Hematopoietic multipotent progenitor cell treated with erythropoietin and hydrocortisone succinate and interleukin-3 and kit ligand, for 15 days (in vitro differentiated cells): ENCODE measurements at regions not wholly inside any gene's neighbourhood (a gene's known extent, or its start where the extent isn't known, plus 50 kb on each side); places are given as distances from the start of the nearest gene placed in this dataset.

Source experiments
- DNase-seq: peaks from one replicate; pipeline ENCODE4 v3.0.0-alpha.2; 2015; ENCODE audit warnings: low spot score

DNA sequence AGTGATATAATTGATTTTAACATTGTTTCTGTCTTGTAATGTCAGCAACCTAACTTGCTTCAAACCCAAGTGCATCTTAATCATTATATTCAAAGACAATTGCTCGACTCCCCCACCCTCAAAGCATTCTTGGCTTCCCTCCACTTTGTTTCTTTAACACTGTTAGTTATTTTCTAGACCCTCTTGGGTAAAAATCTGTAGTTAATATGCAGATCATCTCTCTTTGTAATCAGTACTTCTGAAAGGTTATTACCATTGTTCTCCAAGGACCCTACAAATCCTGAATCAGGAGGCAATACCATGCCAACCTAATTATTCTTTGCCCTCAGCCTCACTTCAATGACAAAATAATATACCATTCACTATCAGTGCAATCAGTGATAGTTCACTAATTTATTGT lies 1075.7 kb downstream of the AMY1C start:
- no peak for DNase-seq

DNA sequence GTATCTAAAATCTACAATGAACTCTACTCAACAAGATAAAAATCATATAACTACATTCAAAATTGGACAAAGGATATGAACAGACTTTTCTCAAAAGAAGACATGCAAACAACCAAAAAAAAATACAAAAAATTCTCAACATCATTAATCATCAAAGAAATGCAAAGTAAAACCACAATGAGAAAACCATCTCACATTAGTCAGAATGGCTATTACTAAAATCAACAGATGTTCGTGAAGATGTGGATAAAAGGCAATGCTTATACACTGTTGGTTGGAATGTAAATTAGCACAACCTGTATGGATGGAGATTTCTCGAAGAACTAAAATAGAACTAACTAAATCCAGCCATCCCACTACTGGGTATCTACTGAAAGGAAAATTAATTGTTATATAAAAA lies 1080.8 kb downstream of the AMY1C start:
- DNase-seq: no peak

DNA sequence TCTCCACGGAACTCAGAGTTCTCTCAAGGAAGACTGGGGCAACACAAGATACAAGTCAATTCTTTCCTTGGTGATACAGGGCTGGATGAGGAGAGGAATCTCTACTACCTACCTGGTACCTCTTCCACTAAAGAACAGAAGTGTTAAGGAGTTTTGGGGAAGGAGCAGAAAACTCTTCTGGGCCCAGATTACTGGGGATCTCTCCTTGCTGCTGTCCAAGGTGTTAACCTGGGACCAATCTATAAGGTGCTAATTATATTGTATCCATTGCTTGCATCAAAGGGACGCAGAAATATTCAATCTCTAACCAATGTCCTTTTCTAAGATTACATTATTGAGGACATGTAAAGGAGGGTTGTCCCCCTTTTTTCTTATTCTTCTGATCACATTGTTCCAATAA lies 1102.5 kb downstream of the AMY1C start:
- no peak for DNase-seq

DNA sequence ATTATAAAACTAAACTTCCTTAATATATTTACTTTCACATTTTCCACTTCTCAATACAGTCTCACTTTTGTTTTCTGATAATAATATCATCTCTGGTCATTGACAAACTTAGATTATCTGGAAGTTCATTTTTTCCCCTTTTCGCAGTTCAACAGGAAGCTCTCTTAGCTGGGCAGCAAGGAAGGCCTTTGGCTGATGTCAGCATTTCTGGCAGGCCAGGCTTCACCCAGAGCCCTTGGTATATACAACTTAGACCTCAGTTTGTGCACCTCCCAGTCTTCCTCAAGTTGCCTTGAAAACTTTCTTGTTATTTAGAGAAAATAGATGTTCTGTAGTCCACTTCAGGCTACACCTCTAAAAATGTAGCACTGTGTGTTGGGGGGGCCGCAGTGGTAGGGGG lies 1103.6 kb downstream of the AMY1C start:
- no peak for DNase-seq

DNA sequence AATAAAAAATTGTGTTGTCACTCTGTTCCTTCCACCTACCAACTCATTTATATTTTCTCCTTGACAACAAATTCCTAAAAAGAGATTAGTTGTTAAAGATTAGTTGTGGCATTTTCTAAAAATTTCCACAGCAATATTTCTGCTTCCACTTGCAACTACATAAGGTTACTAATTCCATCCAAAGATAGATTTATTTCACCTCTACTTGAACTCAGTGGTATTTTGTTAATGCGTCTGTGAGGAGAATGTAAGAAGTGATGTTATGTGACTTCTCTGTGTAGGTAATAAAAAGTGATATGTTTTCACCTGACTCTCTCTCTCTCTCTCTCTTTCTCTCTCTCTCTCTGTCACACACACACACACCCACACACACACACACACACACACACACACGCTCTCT lies 1104.8 kb downstream of the AMY1C start:
- DNase-seq: no peak

DNA sequence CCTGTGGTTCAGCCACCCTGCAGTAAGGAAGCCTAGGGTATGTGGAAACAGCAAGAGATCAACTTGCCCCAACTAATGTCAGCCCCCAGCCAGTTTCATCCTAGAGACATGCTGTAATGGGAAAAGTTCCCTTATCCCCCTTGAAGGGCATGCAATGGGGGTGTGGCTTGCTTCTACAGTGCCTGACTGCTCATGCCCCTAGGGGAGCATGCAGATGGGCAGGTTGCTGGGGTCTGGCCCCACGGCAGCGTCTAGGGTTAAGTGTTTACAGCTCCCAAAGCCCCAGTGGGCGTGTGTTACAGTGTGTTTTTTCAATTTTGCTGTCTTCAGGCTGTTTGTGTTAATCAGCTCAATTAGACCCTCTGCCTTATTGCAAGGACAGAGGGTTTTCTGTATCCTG lies 1105.9 kb downstream of the AMY1C start:
- DNase-seq: no peak

DNA sequence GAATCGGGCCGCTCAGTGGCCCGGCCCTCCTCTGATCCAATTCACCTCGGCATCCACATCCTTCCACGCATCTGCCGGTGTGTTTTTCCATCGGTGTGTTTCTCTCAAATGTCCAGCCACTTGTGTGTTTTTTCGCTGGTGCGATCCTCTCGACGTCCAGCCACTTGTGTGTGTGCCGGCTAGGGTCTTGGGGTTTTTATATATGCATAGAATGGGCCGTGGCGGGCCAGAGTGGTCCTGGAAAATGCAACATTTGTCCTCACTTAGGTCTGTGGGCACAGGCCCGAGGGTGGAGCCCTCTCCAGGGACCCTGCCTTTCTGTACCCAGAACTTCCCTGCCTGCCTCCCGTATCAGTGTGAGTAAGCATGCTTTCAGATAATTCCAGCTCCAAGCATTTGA lies 1106.4 kb downstream of the AMY1C start:
- DNase-seq: no peak

DNA sequence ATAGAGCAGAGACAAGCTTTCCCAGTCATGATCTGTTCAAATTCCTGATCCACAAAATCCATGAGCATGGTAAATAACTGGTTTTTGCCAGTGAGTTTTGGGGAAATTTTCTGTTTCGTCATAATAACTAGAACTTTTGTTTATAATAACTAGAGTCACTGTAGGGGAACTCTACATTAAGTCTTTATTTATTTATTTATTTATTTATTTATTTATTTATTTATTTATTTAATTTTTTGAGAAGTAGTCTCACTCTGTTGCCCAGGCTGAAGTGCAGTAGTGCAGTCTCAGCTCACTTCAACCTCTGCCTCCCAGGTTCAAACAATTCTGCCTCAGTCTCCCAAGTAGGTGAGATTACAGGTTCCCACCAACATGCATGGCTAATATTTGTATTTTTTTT lies 1106.8 kb downstream of the AMY1C start:
- DNase-seq: no peak

DNA sequence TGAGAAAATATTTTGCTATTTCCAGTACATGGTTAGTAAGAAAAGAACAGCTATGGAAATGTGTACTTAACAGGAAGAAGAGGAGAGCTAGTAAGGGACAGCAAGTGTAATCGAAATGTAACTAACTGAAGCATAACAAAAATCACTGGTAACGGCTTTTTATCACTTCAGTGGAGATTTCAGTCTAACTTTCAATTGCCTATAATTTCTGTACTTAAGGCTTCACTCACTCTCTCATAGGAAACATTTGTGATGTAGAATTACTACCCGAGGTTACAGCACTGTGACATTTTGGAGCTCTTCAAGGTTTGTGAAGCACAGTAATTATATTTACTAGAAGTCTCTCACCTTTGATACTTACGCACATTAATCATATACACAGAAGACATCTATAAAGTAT lies 1119.1 kb downstream of the AMY1C start:
- DNase-seq: no peak

DNA sequence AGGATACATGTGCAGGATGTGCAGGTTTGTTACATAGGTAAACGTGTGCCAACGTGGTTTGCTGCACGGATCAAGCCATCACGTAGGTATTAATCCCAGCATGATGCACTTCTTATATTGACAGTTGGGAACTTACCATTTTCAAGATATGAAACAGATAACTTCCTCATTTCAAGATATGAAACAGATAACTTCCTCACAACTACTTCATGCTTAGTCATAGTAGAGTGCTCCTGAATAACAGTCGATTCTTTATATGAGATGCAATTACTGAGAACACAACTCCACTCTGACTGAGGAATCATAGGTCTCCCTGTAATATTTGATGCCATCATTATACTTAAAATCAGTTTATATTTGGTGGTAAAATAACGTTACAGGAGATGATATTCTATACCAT lies 1124.3 kb downstream of the AMY1C start:
- DNase-seq: no peak

DNA sequence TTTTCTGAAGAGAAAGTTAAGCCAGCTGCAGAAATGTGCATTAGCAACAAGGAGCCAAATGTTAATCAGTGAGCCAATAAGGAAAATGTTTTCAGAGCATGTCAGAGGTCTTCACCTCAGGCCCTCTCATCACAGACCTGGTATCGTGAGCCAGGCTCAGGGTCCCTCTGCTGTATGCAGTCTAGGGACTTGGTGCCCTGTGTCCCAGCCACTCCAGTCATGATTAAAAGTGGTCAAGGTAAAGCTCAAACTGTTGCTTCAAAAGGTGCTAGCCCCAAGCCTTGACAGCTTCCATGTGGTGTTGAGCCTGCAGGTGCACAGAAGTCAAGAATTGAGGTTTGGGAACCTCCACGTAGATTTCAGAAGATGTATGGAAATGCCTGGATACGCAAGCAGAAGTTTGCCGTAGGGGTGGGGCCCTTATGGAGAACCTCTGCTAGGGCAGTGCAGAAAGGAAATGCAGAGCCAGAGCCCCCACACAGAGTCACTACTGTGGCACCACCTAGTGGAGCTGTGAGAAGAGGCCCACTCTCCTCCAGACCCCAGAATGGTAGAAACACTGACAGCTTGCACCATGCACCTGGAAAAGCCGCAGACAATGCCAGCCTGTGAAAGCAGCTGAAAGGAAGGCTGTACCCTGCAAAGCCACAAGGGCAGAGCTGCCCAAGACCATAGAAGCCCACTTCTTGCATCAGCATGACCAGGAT lies 1128.7 kb downstream of the AMY1C start:
- DNase-seq: no peak

DNA sequence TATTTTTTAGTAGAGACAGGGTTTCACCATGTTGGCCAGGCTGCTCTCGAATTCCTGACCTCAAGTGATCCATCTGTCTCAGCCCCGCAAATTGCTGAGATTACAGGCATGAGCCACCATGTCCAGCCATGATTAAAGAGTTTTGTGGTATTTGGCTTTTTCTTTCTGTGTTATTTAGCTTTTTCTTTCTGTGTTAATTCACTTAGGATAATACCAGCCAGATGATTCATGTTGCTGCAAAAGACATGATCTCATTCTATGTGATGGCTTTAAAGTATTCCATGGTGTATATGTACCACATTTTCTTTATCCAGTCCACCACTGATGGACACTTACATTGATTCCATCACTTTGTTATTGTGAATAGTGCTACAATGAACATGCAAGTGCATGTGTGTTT lies 1135.2 kb downstream of the AMY1C start:
- DNase-seq: no peak

DNA sequence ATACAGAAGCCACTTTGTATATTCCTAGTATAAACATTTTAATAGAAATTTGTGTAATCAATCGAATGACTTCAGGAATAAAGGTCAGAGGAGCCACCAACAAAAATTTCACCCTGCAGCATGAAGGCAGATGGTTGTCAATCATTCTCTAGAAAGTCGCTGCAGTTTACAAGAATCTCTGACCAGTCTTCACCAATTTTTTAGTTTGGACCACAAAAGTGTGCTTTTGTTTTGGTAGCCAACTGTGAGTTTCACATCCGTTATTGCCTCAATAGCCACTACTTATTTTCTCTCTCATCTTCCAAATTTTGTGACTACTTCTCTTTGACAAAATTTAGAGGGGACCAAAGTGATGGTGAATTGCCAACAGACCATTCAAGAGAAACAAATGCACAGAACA lies 1155.6 kb downstream of the AMY1C start:
- no peak for DNase-seq

DNA sequence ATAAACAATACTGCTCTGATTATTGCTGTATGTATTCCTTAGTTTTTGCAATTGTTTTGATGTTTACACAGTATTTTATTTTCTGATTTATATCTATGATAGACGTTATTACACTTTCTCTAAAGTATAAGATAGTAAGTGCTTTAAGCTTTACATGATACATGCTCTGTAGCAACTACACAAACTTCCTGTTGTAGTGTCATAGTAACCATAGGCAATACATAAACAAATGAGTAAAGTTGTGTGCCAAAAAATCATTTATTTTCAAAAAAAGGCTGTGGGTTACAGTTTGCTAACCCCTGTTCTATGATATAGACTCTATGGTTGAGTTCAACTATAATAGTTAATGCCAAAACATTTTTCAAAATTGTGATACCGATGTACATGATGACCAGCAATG lies 1156.4 kb downstream of the AMY1C start:
- no peak for DNase-seq

DNA sequence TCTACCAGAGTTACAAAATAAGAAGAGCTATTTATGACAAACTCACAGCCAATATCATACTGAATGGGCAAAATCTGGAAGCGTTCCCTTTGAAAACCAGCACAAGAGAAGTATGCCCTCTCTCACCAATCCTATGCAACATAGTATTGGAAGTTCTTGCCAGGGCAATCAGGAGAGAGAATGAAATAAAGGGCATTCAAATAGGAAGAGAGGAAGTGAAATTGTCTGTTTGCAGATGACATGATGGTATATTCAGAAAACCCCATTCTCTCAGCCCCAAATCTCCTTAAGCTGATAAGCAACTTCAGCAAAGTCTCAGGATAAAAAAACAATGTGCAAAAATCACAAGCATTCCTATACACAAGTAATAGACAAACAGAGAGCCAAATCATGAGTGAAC lies 1169.5 kb downstream of the AMY1C start:
- no peak for DNase-seq

DNA sequence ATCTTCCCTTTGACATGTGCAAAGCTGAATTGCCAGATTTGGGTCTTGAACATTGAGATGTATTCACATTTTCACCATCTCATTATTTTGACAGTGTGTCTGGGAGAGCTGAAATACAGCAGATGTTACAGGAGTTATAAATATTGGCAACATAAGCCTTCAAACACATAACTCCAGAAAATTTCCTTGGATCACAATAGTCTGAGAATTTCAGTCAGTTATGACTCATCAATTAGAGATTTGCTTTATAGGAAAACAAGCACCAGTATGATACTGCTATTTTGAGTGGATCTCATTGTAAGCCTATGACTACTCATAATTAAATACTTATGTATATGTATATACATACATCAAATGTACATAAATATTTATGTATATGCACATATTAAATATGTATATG lies 1171.8 kb downstream of the AMY1C start:
- DNase-seq: no peak

DNA sequence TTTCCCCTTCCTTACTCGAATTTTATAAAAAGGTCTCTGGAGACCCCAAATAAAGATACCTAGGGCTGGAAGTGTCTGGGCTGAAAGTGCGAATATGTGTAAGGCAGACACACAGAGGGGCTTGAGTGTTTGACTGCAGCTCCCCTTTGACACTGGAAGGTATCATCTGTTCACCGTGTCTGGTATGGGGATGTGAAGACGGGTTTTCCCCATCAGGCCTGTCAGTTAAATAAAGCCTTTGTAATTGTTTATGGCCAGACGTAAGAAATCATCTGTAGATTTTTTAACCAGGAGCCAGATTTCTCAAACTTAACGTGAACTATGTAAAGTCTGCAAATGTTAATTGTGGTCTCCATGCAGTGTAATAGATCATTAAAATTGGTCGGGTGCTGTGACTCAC lies 1173.4 kb downstream of the AMY1C start:
- no peak for DNase-seq

DNA sequence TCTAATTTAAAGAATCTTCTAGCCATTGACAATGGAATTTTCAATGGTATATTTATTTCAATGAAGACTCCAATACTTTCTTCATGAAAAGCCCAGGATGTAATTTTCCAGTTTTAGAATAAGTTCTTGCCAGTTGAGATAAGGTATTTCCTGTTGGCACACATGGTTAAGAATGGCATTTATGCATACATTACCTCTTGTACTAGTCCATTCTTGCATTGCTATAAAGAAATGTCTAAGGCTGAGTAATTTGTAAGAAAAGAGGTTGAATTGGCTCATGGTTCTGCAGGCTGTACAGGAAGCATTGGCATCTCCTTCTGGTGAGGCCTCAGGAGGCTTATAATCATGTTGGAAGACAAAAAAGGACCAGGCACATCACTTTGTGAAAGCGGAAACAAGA lies 1179.6 kb downstream of the AMY1C start:
- no peak for DNase-seq

DNA sequence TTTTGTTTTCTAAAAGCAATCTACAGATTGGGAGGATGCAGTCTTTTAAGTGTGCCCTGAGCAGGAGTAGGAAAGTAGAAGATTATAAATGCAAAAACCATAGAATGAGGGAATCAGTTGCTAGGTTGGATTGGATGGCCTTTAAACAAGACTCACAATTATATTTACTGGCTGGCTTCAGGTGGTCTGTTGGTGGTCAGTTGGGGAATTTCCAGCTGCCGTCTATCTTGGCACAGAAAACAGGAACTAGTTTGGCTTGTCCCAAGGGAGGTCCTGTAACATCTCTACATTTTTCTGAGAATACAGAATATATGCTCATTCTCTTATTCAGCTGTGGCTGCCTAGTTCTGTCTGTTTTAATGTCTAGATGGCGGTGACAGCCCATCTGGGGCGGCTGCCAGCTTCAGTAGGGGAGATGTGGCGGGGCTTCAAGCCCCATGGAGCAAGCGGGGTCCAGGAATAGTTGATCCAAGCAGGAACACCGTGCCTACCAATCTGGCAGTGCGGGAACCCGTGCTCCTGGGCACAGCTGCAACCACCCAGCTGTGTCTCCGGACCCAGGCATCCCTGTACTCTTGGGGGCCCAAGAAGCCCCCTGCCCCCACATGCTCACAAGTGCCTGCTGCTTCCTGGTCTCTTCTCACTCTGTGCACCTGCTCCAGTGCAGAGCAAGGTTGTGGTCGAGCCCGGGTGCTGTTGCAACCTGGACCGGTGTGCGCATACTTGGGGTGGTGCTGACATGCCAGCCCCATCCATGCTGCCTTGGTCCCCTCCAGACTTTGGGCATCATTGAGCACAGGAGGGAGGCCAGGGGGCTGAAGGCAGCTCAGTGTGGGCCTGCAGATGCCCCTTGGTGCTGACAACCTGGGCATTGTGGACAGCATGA lies 1182.6 kb downstream of the AMY1C start:
- DNase-seq: no peak

DNA sequence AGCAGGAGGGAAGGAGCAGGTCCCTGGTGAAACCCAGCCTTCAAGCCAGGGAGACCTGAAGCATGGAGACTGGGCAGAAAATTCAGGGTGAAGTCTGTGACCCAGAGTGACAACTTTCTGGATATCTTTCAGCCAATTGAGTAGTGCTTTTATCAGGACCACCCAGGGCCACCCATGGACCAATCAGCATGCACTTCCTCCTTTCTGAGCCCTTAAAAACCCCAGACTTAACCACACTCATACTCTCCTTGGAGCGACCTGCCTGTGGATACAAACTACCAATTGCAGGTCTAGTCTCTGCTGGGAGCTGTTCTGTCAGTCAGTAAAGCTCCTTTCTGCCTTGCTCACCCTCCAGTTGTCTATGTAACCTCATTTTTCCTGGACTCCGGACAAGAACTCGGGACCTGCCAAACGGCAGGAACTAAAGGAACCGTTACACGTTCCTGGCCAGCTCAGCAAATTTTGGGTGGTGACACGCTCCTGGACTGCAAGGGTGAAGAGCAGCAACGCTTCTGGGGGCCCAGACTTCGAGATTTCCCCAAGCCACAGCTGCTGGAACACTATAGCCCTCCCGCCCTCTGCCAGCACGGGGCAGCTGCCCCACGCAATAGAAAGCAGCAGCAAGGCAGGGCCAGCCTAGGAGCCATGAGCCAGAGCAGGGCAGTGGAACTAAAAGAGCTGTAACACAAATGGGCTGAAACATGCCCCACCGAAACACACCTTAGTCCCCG lies 1183.4 kb downstream of the AMY1C start:
- DNase-seq: no peak

DNA sequence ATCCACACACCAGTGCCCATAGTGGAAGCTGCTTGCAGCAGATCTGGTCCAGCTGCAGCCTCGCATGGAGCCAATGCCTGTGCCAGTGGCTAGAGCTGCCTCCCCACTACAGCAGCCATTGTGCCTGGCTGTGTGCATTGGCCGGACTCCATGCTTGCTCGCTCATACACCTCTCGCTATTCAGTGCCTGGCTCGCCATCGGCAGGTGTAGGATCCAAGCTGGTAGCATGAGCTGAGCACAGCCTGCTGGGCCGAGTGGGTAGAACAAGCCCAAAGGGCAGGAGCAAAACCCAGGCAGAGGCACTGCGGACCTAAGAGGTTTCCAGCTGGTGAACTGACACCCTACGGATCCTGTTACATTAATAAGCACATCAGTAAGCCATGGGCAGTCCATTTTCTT lies 1184.1 kb downstream of the AMY1C start:
- no peak for DNase-seq

DNA sequence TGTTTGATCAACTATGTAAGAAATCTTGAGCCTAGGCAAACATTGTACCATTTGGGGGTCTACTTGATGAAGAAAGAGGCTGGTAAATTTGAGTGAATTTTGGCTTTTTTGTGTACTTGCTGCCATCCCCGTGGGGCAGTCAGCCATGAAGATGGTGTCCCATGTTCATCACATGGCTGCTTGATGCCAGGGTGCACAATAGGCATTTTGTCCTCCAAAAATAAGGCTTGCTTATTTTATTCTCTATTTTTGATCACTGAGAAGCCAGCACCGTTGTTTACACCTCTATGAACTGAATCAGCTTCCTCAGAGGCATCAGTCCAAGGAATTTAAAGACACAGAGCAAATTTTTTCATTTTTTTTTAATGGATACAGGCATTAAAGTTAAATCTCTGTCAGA lies 1195.7 kb downstream of the AMY1C start:
- DNase-seq: no peak

DNA sequence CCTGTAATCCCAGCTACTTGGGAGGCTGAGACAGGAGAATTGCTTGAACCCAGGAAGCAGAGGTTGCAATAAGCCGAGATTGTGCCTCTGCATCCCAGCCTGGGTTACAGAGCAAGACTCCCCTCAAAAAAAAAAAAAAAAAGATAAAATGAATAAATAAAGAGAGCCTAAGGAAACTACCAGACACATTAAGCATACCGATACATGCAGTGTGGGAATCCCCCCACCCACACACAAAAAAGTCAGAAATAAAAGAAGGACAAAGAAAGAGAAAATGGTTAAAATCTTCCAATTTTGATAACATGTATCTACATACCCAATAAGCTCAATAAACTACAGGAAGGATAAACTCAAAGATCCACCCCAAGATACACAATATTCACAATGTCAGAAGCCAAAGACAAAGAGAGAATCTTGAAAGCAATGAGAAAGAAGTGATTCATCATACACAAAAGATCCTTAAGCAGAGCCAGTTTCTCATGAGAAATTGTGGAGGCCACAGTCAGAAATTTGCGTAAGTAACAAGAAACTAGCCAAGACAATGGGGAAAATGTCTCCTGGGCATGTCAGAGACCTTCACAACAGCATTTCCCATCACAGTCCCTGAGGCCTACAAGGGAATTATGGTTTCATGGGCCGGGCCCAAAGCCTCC lies 1197.0 kb downstream of the AMY1C start:
- DNase-seq: no peak
